SK-N-SH (cell line): ENCODE measurements at regions not wholly inside any gene's neighbourhood (a gene's known extent, or its start where the extent isn't known, plus 50 kb on each side); places are given as distances from the start of the nearest gene placed in this dataset.

Experiments
- CTCF ChIA-PET: fragments of 300-600, 350-600 bp; formaldehyde crosslinking; extraction: SDS; loops from one replicate; lab custom pipeline; 2021; lab: Yijun Ruan, JAX
- POLR2A ChIA-PET: fragments of 350-600 bp; sonication (Branson Sonifier 250); formaldehyde crosslinking; extraction: SDS; loops from one replicate; lab custom pipeline; 2020; ENCODE audit warnings: antibody characterized with exemption, inconsistent platforms; lab: Yijun Ruan, JAX
- DNase-seq: peaks from one replicate; pipeline ENCODE4 v3.0.0; 2012
- H2AFZ ChIP-seq: fragments of 200-600 bp; sonication (generic); 2 replicates; pipeline ENCODE4 v1.8.1; 2016; ENCODE audit warnings: antibody characterized with exemption, mild to moderate bottlenecking, low read depth
- H3F3A ChIP-seq: fragments of 200-600 bp; sonication (generic); replicated peaks from 2 replicates; pipeline ENCODE3; 2016; ENCODE audit warnings: antibody characterized with exemption, mild to moderate bottlenecking; ENCODE audit not compliant: insufficient read depth
- H3K27ac ChIP-seq, 2 experiments: fragments of 200-500 bp in 1 of 2; fragments of 200-600 bp in 1 of 2; sonication (Bioruptor generic) in 1 of 2; sonication (generic), shearing (Covaris generic) in 1 of 2; 2 replicates each; pipeline versions ENCODE4 v1.5.1 to v1.6.1; 2014 to 2016; ENCODE audit warnings: low read depth in 2 of 2, inconsistent platforms in 1 of 2, low read length in 1 of 2, mild to moderate bottlenecking in 1 of 2, mixed read lengths in 1 of 2
- H3K27me3 ChIP-seq: fragments of 200-600 bp; sonication (generic), shearing (Covaris generic); 2 replicates; pipeline ENCODE4 v1.6.1; 2016; ENCODE audit warnings: mixed run types; ENCODE audit not compliant: insufficient read depth
- H3K36me3 ChIP-seq, 2 experiments: fragments of 200-500 bp in 1 of 2; fragments of 200-600 bp in 1 of 2; sonication (Bioruptor generic) in 1 of 2; sonication (generic) in 1 of 2; replicated peaks in 1 of 2; 2 replicates each; pipeline versions ENCODE3 to v1.5.1; 2014 to 2016; ENCODE audit warnings: low read length in 1 of 2, mild to moderate bottlenecking in 1 of 2; ENCODE audit not compliant: insufficient read depth in 2 of 2, control insufficient read depth in 1 of 2
- H3K4me1 ChIP-seq, 2 experiments: fragments of 200-500 bp in 1 of 2; fragments of 200-600 bp in 1 of 2; sonication (Bioruptor generic) in 1 of 2; sonication (generic), shearing (Covaris generic) in 1 of 2; 2 replicates each; pipeline versions ENCODE4 v1.5.1 to v1.6.1; 2014 to 2016; ENCODE audit warnings: low read depth in 1 of 2, low read length in 1 of 2, mixed run types in 1 of 2; ENCODE audit not compliant: insufficient read depth in 2 of 2, control insufficient read depth in 1 of 2
- H3K4me2 ChIP-seq: fragments of 200-600 bp; sonication (generic), shearing (Covaris generic); 2 replicates; pipeline ENCODE4 v1.6.1; 2017; ENCODE audit warnings: mixed run types
- H3K4me3 ChIP-seq, 2 experiments: fragments of 200-500 bp in 1 of 2; fragments of 200-600 bp in 1 of 2; sonication (Bioruptor generic) in 1 of 2; sonication (generic), shearing (Covaris generic) in 1 of 2; 2 replicates each; pipeline versions ENCODE4 v1.5.1 to v1.8.1; 2014 to 2016; ENCODE audit warnings: low read depth in 2 of 2, inconsistent platforms in 1 of 2, low read length in 1 of 2, mild to moderate bottlenecking in 1 of 2, mixed read lengths in 1 of 2, moderate library complexity in 1 of 2
- H3K79me2 ChIP-seq: fragments of 200-600 bp; sonication (generic); 2 replicates; pipeline ENCODE4 v1.8.1; 2017; ENCODE audit warnings: mild to moderate bottlenecking; ENCODE audit not compliant: insufficient read depth
- H3K9ac ChIP-seq: fragments of 200-600 bp; sonication (generic); 2 replicates; pipeline ENCODE4 v1.6.1; 2017; ENCODE audit warnings: mixed run types
- H3K9me2 ChIP-seq: fragments of 200-600 bp; sonication (generic); 2 replicates; pipeline ENCODE4 v1.6.1; 2017; ENCODE audit warnings: mixed run types
- H3K9me3 ChIP-seq: fragments of 200-600 bp; sonication (generic); 2 replicates; pipeline ENCODE4 v1.6.1; 2017; ENCODE audit warnings: mixed run types, mild to moderate bottlenecking, moderate library complexity
- H4K20me1 ChIP-seq: fragments of 200-600 bp; sonication (generic); 2 replicates; pipeline ENCODE4 v1.6.1; 2017; ENCODE audit warnings: mild to moderate bottlenecking, mixed run types; ENCODE audit not compliant: insufficient read depth
- ELF1 ChIP-seq: IDR thresholded peaks from 2 replicates; pipeline ENCODE4 v1.4.0; 2012
- FOXJ3 ChIP-seq: sonication (generic); formaldehyde crosslinking; IDR thresholded peaks from 2 replicates; pipeline ENCODE4 v1.5.1; 2020; ENCODE audit warnings: mild to moderate bottlenecking, missing genetic modification reagents
- MXI1 ChIP-seq: IDR thresholded peaks from 2 replicates; pipeline ENCODE4 v1.6.1; 2012; ENCODE audit warnings: mild to moderate bottlenecking, low read depth, low read length, improper control_type of control experiment
- NRF1 ChIP-seq: IDR thresholded peaks from 2 replicates; pipeline ENCODE4 v1.6.1; 2012; ENCODE audit warnings: low read depth, mild to moderate bottlenecking, low read length
- PBX3 ChIP-seq: IDR thresholded peaks from 2 replicates; pipeline ENCODE4; 2012
- POLR2AphosphoS5 ChIP-seq: IDR thresholded peaks from 2 replicates; pipeline ENCODE4 v1.6.1; 2012; ENCODE audit warnings: low read depth, low read length
- RAD21 ChIP-seq: IDR thresholded peaks from 2 replicates; pipeline ENCODE4 v1.6.1; 2012; ENCODE audit warnings: mild to moderate bottlenecking, low read length
- RCOR1 ChIP-seq: fragments of 150-350 bp; IDR thresholded peaks from 2 replicates; pipeline ENCODE4 v1.6.1; 2017; ENCODE audit warnings: antibody characterized with exemption, low read length
- RFX5 ChIP-seq: IDR thresholded peaks from 2 replicates; pipeline ENCODE4 v1.6.1; 2012; ENCODE audit warnings: mild to moderate bottlenecking, improper control_type of control experiment, low read length
- SIN3A ChIP-seq: IDR thresholded peaks from 2 replicates; pipeline ENCODE4 v1.6.1; 2012; ENCODE audit warnings: low read depth, mild to moderate bottlenecking, low read length, moderate library complexity, borderline replicate concordance
- TCF12 ChIP-seq: IDR thresholded peaks from 2 replicates; pipeline ENCODE4 v1.4.0; 2012
- WGBS: methylation state at CpG from one replicate; pipeline ENCODE4 v1.1.6; 2017; ENCODE audit warnings: low lambda C conversion rate; 5-methylcytosine and 5-hydroxymethylcytosine counted together

- no peak for DNase-seq
- TF ChIP-seq PBX3 (no peak), POLR2AphosphoS5 (no peak), TCF12 (no peak), NRF1 (no peak), RFX5 (no peak), ELF1 (no peak), RCOR1 (no peak), MXI1 (no peak)
- no peaks in the 10 kb centered on the region for H3K27me3 ChIP-seq
- no peaks in the 10 kb centered on the region for H3K9me2 ChIP-seq
- no peaks in the 10 kb centered on the region for H3F3A ChIP-seq
- no peak overlapping the region for H3K9ac ChIP-seq
- ChIA-PET CTCF (no interaction called here), POLR2A (no interaction called here)
- no peak overlapping the region for H2AFZ ChIP-seq
- no peaks in the 10 kb centered on the region for H3K36me3 ChIP-seq
- no peak overlapping the region for H3K27ac ChIP-seq
- H3K9me3 ChIP-seq, result no peaks in the 10 kb centered on the region
- no peak overlapping the region for H3K4me3 ChIP-seq
- 63% methylated on average over 1 of the region's 1 CpG for WGBS
- no peak overlapping the region for H3K4me2 ChIP-seq
- no peaks in the 10 kb centered on the region for H4K20me1 ChIP-seq
- peaks cover 0 to 5% of the 10 kb centered on the region in 2 experiments; a peak in 1 of 4 replicates for H3K4me1 ChIP-seq
- H3K79me2 ChIP-seq, result no peaks in the 10 kb centered on the region
Measured at GRCh38 chr1:169052727-169053126, 53.8 kb upstream of the ATP1B1 start.

- Histone ChIP-seq H3K9me2 (no peaks in the 10 kb centered on the region), H3K9me3 (no peaks in the 10 kb centered on the region), H3K36me3 (no peaks in the 10 kb centered on the region), H3F3A (no peaks in the 10 kb centered on the region), H3K9ac (no peak overlapping the region), H3K4me1 (peaks cover 0 to 1% of the 10 kb centered on the region in 2 experiments; a peak in 1 of 4 replicates), H3K4me2 (no peak overlapping the region), H2AFZ (no peak overlapping the region), H3K27me3 (no peaks in the 10 kb centered on the region), H3K27ac (no peak overlapping the region), H3K79me2 (no peaks in the 10 kb centered on the region), H4K20me1 (no peaks in the 10 kb centered on the region), H3K4me3 (no peak overlapping the region)
- CTCF ChIA-PET, result interaction anchor here (1.0 kb wide), 1 partner anchor 19 kb away, joined by 4 read pairs; no protein-coding TSS in a partner anchor
- POLR2A ChIA-PET, result no interaction called here
- TF ChIP-seq SIN3A, result no peak
- no peak for TF ChIP-seq RAD21
- TF ChIP-seq FOXJ3 (CRISPR knock-in tag), result no peak
- WGBS, result 69% methylated on average over 4 of the region's 4 CpGs
- no peak for DNase-seq
Measured at GRCh38 chr1:169053196-169053595, 53.3 kb upstream of the ATP1B1 start.
